SK-N-SH treated with all-trans-retinoic acid at 6 μM for 48 hours (cell line): ENCODE measurements at regions not wholly inside any gene's neighbourhood (a gene's known extent, or its start where the extent isn't known, plus 50 kb on each side); places are given as distances from the start of the nearest gene placed in this dataset.

Experiments
- ARNTL ChIP-seq: fragments of 450-650 bp; formaldehyde crosslinking; IDR thresholded peaks from 2 replicates; pipeline ENCODE4 v1.5.0; 2020; ENCODE audit warnings: low read depth, mild to moderate bottlenecking, moderate library complexity, borderline replicate concordance
- GLIS3 ChIP-seq: fragments of 250-450 bp; sonication (Bioruptor Pico); IDR thresholded peaks from 2 replicates; pipeline ENCODE4 v1.5.0; 2020; ENCODE audit warnings: mild to moderate bottlenecking, moderate library complexity
- TOX ChIP-seq: fragments of 250-450 bp; sonication (Bioruptor Pico); IDR thresholded peaks from 2 replicates; pipeline ENCODE4 v1.8.0; 2021; ENCODE audit warnings: mild to moderate bottlenecking, moderate library complexity, borderline replicate concordance
- ZC3H10 ChIP-seq: fragments of 250-450 bp; sonication (Bioruptor Pico); IDR thresholded peaks from 2 replicates; pipeline ENCODE4 v1.5.1; 2021; ENCODE audit warnings: mild to moderate bottlenecking, moderate library complexity
- ZFP30 ChIP-seq: fragments of 450-650 bp; formaldehyde crosslinking; IDR thresholded peaks from 2 replicates; pipeline ENCODE4 v1.5.0; 2022; ENCODE audit warnings: mild to moderate bottlenecking, moderate library complexity

- TF ChIP-seq GLIS3 (CRISPR knock-in tag) (0 out of 2 replicates have a peak, but pooled peaks have one; percentile 39), ZFP30 (CRISPR knock-in tag) (no peak), TOX (CRISPR knock-in tag) (no peak), ZC3H10 (CRISPR knock-in tag) (no peak), ARNTL (CRISPR knock-in tag) (no peak)
Measured at GRCh38 chr7:23918856-23919255, 208.8 kb downstream of the STK31 start.
